A673 (cell line): ENCODE measurements at regions not wholly inside any gene's neighbourhood (a gene's known extent, or its start where the extent isn't known, plus 50 kb on each side); places are given as distances from the start of the nearest gene placed in this dataset.

Experiments
- EZH2 ChIP-seq: fragments of 200-600 bp; sonication (generic); IDR thresholded peaks from 2 replicates; pipeline ENCODE4 v1.6.1; 2017; ENCODE audit warnings: borderline replicate concordance, low read depth, mild to moderate bottlenecking, mixed read lengths, antibody characterized with exemption, low read length; ENCODE audit not compliant: poor library complexity, severe bottlenecking
- TF ChIP-seq, protein P1 (sequence below): fragments of 300-800, 200-600 bp; sonication (generic); conservative IDR thresholded peaks from 2 replicates; pipeline ENCODE4 v1.5.1; 2017; ENCODE audit warnings: low read depth, mild to moderate bottlenecking, antibody characterized with exemption, low read length, moderate library complexity, mixed read lengths

DNA sequence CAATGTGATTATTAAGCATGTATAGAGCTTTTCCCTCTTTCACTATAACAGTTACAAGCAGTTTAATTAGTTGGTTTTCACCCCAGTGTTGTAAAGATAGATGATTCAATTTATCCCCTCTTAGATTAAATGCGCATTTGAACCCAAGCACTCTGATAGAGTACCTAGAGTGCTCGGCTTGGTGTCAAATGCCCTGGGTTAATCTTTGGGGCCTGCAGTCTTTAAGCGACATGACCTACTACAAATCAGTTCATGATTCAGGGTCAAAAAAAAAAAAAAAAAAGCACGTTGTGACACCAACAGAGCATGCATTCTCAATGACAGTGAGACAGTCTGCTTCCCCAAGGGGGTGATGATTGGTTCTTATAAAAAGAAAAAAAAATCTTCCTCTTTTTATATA, 375.3 kb downstream of the BRINP1 start:
- TF ChIP-seq, protein P1, sequence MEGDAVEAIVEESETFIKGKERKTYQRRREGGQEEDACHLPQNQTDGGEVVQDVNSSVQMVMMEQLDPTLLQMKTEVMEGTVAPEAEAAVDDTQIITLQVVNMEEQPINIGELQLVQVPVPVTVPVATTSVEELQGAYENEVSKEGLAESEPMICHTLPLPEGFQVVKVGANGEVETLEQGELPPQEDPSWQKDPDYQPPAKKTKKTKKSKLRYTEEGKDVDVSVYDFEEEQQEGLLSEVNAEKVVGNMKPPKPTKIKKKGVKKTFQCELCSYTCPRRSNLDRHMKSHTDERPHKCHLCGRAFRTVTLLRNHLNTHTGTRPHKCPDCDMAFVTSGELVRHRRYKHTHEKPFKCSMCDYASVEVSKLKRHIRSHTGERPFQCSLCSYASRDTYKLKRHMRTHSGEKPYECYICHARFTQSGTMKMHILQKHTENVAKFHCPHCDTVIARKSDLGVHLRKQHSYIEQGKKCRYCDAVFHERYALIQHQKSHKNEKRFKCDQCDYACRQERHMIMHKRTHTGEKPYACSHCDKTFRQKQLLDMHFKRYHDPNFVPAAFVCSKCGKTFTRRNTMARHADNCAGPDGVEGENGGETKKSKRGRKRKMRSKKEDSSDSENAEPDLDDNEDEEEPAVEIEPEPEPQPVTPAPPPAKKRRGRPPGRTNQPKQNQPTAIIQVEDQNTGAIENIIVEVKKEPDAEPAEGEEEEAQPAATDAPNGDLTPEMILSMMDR, result no peak
- TF ChIP-seq EZH2, result no peak
